Stimulated activated CD8-positive, alpha-beta memory T cell treated with anti-CD3 and anti-CD28 coated beads, Interleukin-4, amount 100 ng/mL, for 48 hours (primary cell): ENCODE measurements at regions not wholly inside any gene's neighbourhood (a gene's known extent, or its start where the extent isn't known, plus 50 kb on each side); places are given as distances from the start of the nearest gene placed in this dataset.

Source experiments
- DNase-seq: peaks from one replicate; pipeline ENCODE4 v3.0.0-alpha.2; 2020

GRCh38 chr19:29092712-29093552 lies 120.0 kb downstream of the UQCRFS1 start:
- no peak for DNase-seq

- DNase-seq, result no peak
These were observed 122.0 kb downstream of the UQCRFS1 start for GRCh38 chr19:29090783-29091526.

GRCh38 chr19:29089315-29089870 lies 123.6 kb downstream of the UQCRFS1 start:
- DNase-seq, result no peak

- no peak for DNase-seq
These were observed 124.2 kb downstream of the UQCRFS1 start for GRCh38 chr19:29088761-29089160.

DNA sequence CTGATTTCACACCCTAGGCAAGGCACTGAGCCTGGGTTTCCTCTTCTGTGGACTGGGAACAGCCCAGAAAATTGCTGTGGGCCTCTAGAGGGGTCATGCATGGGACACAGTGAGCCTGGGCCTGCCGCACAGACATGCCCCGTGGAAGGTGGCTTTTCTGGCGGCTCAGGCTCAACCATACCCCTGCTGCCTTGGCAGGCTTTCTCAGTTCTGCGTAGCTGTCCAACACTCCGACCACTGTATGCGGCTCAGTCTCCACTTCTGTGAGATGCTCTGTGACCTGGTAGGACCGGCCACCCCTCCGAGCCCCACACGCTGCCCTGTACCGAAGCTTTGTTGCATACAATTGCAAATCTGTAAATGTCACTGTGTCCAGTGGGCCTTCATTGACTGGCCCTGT lies 126.3 kb downstream of the UQCRFS1 start:
- no peak for DNase-seq

GRCh38 chr19:29086182-29086581 lies 126.8 kb downstream of the UQCRFS1 start:
- DNase-seq, result no peak

- DNase-seq, result no peak
These were observed 127.3 kb downstream of the UQCRFS1 start for GRCh38 chr19:29085630-29086029.

GRCh38 chr19:29085206-29085605 lies 127.7 kb downstream of the UQCRFS1 start:
- no peak for DNase-seq

DNA sequence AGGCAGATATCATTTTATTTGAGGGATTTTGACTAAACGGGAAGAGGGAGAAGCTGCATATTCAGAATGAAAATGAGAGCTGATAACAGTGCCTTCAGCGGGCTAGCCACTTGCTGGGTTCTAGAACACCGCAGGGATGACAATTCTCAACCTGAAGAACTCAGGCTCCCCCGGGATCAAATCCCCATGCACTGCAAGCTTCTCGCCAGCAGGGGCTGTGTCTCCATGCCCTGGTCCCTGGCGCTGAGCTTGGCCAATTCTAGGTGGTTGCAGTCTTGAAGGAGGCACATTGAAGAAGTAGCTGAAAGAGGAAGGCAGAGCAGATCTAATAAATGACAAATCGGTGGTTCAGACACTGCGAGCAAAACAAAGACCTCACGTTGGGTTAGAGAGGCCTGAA lies 128.7 kb downstream of the UQCRFS1 start:
- no peak for DNase-seq

DNA sequence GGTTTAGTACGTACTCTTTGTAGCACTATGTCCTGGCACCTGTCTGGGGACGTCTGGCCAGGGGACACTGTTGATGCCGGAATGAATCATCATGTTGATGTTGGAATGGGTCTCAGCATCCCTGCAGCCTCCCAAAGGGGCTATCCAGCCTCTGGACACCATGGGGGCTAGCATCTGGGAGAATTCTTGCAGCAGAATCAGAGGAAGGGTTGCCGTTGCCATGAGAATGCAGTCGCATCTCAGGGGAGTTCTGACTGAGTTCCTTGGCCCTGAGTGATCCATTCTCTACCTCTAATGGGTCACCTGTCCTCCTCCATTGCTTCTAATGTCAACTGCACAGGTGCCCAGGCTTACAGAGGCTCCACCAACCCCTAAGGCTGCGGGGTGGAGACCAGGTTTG lies 129.1 kb downstream of the UQCRFS1 start:
- no peak for DNase-seq

- DNase-seq, result no peak
These were observed 133.5 kb downstream of the UQCRFS1 start for GRCh38 chr19:29079356-29080032.

- DNase-seq, result no peak
These were observed 136.0 kb downstream of the UQCRFS1 start for GRCh38 chr19:29076963-29077362.

DNA sequence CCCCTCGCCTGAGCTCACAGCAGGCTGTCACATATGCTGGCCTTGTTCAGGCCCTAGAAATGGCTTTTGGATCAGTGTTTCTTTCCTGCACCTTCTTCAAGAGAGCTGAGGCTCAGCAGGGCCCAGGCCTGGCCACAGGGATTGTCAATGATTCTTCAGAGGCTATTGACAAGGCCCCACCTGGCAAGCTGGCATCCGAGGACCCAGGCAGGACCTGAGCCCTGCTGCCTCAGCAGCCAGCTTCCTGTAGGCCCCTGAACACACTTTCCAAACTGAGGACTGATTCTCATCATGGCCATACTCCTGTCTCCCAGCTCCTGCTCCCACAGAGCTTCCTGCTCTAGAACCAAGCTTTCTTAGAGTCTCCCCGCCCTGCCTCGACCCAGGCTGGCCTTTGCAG lies 136.8 kb downstream of the UQCRFS1 start:
- no peak for DNase-seq

- no peak for DNase-seq
These were observed 137.8 kb downstream of the UQCRFS1 start for GRCh38 chr19:29075149-29075548.

GRCh38 chr19:29074579-29074978 lies 138.4 kb downstream of the UQCRFS1 start:
- DNase-seq, result no peak

DNA sequence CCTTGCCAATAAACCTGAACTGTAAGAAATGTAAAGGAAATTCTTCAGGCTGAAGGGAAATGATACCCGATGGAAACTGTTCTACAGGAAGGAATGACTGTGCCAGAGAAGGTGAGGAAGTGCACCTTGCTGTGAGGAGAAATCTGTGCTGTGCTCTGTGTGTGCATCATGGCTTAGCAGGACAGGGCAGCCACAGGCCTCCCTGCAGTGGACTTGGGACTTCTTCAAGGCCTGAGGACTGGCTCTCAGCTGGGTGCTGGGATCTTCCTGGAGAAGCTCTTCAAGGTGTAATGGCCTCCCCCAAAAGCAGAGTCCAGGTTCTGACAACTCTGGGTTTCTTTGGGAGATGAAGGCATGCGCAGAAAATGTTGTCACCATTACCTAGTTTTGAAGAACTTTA lies 145.1 kb downstream of the UQCRFS1 start:
- DNase-seq, result no peak

GRCh38 chr19:29062475-29063435 lies 150.2 kb downstream of the UQCRFS1 start:
- DNase-seq, result no peak

- no peak for DNase-seq
These were observed 152.1 kb downstream of the UQCRFS1 start for GRCh38 chr19:29060813-29061364.

DNA sequence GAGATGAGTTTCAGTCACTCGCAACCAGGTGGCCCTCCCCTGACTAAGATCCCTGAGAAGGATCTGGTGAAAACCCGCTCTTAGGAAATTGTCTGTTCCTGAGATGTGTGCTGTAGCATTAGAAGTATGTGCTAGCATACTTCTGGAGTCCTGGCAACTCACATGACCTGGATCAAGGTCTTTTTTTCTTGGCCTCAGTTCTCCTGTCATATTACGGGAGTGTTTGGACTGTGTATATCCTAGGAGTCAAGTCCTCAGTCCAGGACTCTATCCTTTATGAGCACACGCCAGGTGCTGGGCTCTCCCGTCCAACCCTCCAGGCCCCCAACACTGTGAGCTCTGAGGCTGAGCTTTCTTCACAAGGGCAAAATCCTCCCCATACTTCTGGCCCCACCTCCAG lies 156.4 kb downstream of the UQCRFS1 start:
- no peak for DNase-seq

DNA sequence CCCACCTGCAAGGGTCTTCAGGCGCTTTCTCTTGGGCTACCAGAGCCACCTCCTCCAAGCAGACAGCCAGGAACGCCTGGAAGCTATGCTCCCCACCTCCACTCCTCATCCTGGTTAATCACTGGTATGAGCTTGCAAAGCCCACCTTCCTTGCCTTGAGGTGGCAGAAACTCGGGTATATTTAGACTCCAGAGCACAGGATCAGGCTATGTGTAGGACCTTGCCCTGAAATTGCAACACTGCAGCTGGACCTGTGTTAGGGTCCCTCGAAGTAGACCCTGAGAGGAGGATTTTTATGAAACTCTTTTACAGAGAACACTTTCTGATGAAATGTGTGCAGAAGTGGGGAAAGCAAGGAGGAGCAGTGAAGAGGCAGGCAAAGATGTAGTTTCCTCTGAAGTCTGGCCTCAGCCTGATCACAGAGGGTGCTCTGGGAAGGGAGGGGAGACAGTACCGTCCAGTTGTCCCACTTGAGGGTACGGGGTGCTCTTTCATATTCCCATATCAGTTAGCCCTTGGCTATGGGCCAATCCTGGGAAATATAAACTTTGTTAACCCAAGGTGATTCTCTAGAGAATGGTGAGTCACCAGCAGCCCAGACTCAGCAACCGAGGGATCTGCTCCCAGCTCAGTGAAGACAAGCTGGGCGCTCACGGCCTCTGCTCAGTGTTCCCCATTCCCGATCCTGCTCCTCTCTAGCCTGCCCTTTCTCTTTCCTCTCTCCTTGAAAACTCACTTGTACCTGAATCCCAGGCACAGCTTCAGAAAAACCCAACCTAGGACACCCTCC lies 157.9 kb downstream of the UQCRFS1 start:
- no peak for DNase-seq

DNA sequence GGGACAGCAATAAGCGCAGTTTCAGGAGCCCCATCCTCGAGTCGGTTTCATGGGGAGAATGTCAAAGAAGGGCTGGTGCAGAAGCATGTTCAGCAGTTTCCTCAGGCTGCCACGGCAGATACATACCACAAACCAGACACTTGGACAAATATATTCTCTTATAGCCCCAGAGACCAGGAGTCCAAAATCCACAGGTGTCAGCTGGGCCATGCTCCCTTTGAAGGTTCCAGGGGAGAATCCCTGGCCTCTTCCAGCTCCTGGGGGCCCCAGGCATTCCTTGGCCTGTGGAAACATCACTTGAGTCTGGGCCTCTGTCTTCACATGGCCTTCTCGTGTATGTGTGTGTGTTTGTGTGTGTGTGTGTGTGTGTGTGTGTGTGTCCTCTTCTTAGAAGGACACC lies 164.1 kb downstream of the UQCRFS1 start:
- DNase-seq, result no peak
